Activated T-helper 1 cell treated with anti-CD3 and anti-CD28 coated beads, Interleukin-2, amount 50 U/mL, for 16 hours (primary cell): ENCODE measurements at regions not wholly inside any gene's neighbourhood (a gene's known extent, or its start where the extent isn't known, plus 50 kb on each side); places are given as distances from the start of the nearest gene placed in this dataset.
"Not testable (repeated sequence)": the region's sequence is repeated elsewhere in the genome, so short reads cannot be mapped to it uniquely, and the experiment has no call there.

Experiments used
- DNase-seq, 2 donors: peaks; one replicate each; pipeline ENCODE4 v3.0.0-alpha.2; 2020; ENCODE audit warnings: low read depth in 1 of 2, low spot score in 1 of 2

- not testable (repeated sequence) for DNase-seq
Observed at GRCh38 chr15:39262995-39263772, 317.7 kb upstream of the THBS1 start.

DNA sequence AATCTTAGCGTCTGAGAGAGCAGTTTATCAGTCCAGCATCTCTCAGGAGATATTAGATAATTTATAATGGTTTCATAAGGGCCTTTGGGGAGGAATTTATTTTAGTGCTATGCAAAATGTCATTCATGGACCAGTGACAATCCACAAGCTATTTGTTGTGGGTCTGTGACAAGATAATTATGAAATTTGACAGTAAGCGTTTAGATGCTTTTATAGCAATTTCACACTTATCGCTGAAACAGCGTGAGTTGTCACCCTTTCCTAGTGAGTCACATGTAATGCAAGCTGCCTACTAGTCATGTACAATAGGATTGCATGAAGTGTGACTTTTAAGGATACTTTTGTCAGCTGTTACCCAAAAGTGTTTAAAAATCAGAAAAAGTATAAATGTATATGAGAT is 315.6 kb upstream of the THBS1 start:
- DNase-seq = no peak

DNA sequence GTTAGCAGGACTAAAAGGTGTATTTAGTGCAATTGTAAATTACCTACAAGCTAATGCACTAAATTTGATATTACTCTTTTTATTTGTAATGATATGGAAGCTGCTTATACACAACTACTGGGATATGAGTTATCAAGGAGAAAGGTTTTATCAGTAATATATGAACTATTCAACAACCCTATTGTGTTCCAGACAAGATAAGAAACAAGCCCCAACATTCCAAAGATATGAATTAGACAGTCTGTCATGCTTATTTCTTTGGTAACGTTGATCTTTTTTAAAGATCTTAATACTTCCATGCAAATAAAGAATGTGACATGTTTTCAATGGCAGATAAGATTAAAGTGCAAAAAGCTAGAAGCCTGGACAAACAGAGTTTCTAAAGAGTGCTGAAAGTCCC is 314.0 kb upstream of the THBS1 start:
- no peak for DNase-seq

- no peak for DNase-seq
Observed at GRCh38 chr15:39267685-39268084, 313.2 kb upstream of the THBS1 start.

GRCh38 chr15:39269352-39269751 is 311.5 kb upstream of the THBS1 start:
- no peak for DNase-seq

GRCh38 chr15:39269821-39270220 is 311.1 kb upstream of the THBS1 start:
- no peak for DNase-seq

- no peak for DNase-seq
Observed at GRCh38 chr15:39270221-39270855, 310.5 kb upstream of the THBS1 start.

DNA sequence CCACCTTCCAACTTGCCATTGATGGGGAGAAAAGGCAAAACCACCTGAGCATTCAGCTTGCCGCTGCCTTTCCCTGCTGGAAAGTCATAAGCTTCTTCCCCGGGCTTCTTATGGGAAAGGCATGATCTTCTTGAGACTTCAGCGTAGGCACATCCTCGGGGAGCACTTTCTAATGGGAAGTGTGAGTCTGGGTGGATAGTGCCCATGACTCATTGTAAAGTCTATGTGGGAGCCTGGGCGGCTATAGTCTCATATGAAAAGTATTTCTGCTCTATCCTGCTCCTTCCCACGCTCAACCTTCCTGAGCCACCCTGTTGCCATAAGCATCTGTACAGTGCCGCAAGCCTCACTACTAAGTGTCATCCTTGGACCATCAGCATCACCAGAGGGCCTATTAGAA is 309.9 kb upstream of the THBS1 start:
- DNase-seq = no peak

DNA sequence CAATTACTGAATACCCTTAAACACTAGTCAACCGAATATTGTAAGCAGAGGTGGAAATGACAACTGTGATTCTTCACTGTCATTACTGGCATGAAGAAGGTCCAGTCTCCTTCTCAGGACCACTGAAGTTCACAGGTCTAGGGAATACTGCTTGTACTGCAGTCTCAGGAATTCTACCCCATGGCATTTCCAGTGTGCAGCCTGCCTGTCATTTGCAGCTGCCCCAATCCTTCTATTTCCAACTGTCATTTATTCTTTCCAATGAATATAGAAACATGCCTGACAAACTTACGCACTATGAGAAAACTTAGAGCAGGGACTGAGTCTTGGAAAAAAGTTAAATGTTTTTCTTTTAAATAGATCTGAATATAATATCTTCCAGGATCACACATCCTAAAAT is 308.0 kb upstream of the THBS1 start:
- no peak for DNase-seq

GRCh38 chr15:39273717-39274411 is 307.0 kb upstream of the THBS1 start:
- no peak for DNase-seq

- DNase-seq = no peak
Observed at GRCh38 chr15:39275066-39275465, 305.8 kb upstream of the THBS1 start.

- no peak for DNase-seq
Observed at GRCh38 chr15:39279311-39279710, 301.6 kb upstream of the THBS1 start.

DNA sequence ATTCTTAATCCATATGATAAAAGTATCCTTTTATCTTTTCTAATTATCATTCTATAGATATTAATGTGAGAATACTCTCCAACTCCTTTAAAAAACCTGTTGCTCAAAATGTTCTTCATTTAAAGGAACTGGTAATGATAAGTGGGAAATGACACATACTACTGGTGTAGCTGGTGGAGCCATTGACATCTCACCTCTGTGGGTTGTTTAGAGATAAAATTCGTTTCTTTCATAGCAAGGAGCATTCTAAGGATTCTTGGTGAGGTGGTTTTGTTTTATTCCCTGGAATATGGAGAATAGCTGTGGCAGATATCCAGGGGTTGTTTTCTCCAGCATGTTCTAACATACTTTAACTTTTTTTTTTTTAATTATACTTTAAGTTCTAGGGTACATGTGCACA is 299.8 kb upstream of the THBS1 start:
- DNase-seq = no peak

- no peak for DNase-seq
Observed at GRCh38 chr15:39282663-39283208, 298.1 kb upstream of the THBS1 start.

DNA sequence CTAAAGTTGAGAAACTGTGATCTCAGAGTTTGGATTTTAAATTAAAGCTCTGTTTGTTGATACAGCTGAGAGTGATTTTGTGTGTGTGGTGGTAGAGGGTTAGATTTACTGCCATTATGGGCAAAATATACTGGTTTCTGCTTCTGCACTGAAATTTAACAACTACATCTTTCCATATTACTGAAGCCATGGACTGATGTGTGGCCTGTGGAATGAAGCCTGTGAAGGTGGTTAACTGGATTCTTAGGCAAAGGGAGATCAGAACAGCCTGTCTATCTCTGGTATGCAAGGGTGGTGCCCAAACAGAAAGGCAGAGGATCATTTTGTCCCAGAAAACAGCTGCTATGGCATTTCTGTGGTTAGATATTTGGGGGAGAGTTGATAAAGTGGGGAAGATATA is 297.3 kb upstream of the THBS1 start:
- DNase-seq = no peak

DNA sequence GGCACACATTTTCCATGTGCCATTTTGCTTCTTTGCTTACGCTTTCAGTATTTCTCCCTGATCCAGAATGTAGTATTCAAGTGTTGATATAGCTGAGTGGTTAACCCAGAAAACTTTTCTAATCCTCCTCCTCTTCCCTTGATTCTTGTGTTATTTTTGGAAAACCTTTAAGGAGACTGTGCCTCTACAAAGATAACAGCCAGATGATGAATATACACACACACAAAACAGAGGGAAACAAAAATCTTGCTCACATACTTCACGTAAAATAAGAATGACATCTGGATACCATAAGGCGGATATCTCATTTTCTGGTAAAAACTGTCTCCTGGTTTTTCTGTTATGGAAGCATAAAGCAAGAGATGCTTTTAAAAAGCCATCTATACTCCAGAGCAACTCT is 295.8 kb upstream of the THBS1 start:
- no peak for DNase-seq

DNA sequence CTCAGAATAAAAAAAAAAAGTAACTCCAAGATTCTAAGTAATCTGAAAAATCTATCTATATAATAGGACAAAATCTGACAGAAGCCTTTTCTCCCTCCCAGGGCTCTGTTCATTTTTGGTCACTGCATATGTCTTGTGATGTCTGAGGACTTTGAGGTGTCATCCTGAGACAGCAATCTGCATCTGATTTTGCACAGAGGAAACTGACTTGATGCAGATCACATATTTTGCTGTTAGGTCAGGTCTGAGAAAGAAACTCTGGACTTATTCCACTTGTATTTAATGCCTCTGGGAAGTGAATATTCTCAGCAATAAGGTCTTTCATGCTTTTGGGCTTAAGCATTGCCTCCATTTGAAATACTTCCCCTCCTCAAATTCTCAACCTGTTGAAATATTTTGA is 295.2 kb upstream of the THBS1 start:
- DNase-seq = no peak

DNA sequence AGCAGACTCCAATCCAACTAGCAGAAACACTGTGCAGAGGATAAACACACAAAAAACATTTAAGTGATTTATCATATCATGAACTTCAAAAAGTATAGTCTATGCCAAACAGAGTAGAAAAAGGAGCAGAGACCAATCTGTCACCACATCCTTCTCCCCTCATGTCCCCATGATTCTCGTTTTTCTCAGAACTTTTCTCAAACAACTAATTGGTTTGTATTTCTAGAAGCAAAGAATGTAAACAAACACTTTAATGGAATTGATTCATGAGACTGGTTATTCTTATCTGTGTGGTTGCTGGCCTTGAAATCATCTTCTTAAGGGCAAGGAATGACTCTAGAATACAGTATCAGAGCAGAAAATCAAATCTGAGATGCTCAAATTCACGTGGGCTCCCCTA is 294.2 kb upstream of the THBS1 start:
- no peak for DNase-seq

- DNase-seq = no peak
Observed at GRCh38 chr15:39287322-39288195, 293.3 kb upstream of the THBS1 start.

- no peak for DNase-seq
Observed at GRCh38 chr15:39290711-39291435, 290.0 kb upstream of the THBS1 start.
